ENCODE measurements at regions not wholly inside any gene's neighbourhood (a gene's known extent, or its start where the extent isn't known, plus 50 kb on each side); places are given as distances from the start of the nearest gene placed in this dataset.

- TF ChIP-seq REST (IDR thresholded peaks at IDR 0.05) (no peak), JUND (IDR thresholded peaks at IDR 0.05) (no peak), CTCF (IDR thresholded peaks at IDR 0.05; ENCODE audit: low read depth, low read length, missing input control) (no peak), NR2F2 (IDR thresholded peaks at IDR 0.05) (no peak), YY1 (IDR thresholded peaks at IDR 0.05) (no peak), RXRA (IDR thresholded peaks at IDR 0.05) (no peak), RAD21 (IDR thresholded peaks at IDR 0.05) (no peak), GABPA (IDR thresholded peaks at IDR 0.05 in 1 of 2, conservative IDR thresholded peaks at IDR 0.05 in 1 of 2) (no peak)
These were observed 371.2 kb downstream of the BTG1 start for GRCh38 chr12:91774434-91774921.

All from liver (tissue), 3 donors.